ENCODE measurements at regions not wholly inside any gene's neighbourhood (a gene's known extent, or its start where the extent isn't known, plus 50 kb on each side); places are given as distances from the start of the nearest gene placed in this dataset.

GRCh38 chr7:17176371-17177032 is 122.0 kb upstream of the AHR start:
- no peak for DNase-seq (ENCODE audit: low spot score)

- no peak for DNase-seq (ENCODE audit: low spot score)
Observed at GRCh38 chr7:17178545-17178944, 119.9 kb upstream of the AHR start.

- DNase-seq (ENCODE audit: low spot score) = no peak
Observed at GRCh38 chr7:17181482-17181881, 117.0 kb upstream of the AHR start.

GRCh38 chr7:17183630-17184328 is 114.7 kb upstream of the AHR start:
- DNase-seq (ENCODE audit: low spot score) = no peak

GRCh38 chr7:17184805-17185689 is 113.4 kb upstream of the AHR start:
- DNase-seq (ENCODE audit: low spot score) = no peak

- peak; percentile 62 for DNase-seq (ENCODE audit: low spot score)
Observed at GRCh38 chr7:17185690-17186070, 112.8 kb upstream of the AHR start.

GRCh38 chr7:17186745-17187530 is 111.5 kb upstream of the AHR start:
- no peak for DNase-seq (ENCODE audit: low spot score)

- no peak for DNase-seq (ENCODE audit: low spot score)
Observed at GRCh38 chr7:17194656-17195055, 103.8 kb upstream of the AHR start.

GRCh38 chr7:17195576-17195975 is 102.9 kb upstream of the AHR start:
- no peak for DNase-seq (ENCODE audit: low spot score)

GRCh38 chr7:17205910-17206309 is 92.5 kb upstream of the AHR start:
- no peak for DNase-seq (ENCODE audit: low spot score)

GRCh38 chr7:17206349-17206905 is 92.0 kb upstream of the AHR start:
- no peak for DNase-seq (ENCODE audit: low spot score)

GRCh38 chr7:17207220-17207619 is 91.2 kb upstream of the AHR start:
- DNase-seq (ENCODE audit: low spot score) = no peak

- DNase-seq (ENCODE audit: low spot score) = no peak
Observed at GRCh38 chr7:17209101-17209500, 89.4 kb upstream of the AHR start.

GRCh38 chr7:17211307-17211836 is 87.1 kb upstream of the AHR start:
- no peak for DNase-seq (ENCODE audit: low spot score)

- DNase-seq (ENCODE audit: low spot score) = no peak
Observed at GRCh38 chr7:17212188-17212587, 86.3 kb upstream of the AHR start.

GRCh38 chr7:17227766-17228490 is 70.5 kb upstream of the AHR start:
- no peak for DNase-seq (ENCODE audit: low spot score)

- DNase-seq (ENCODE audit: low spot score) = no peak
Observed at GRCh38 chr7:17229228-17229627, 69.2 kb upstream of the AHR start.

- no peak for DNase-seq (ENCODE audit: low spot score)
Observed at GRCh38 chr7:17230099-17230807, 68.2 kb upstream of the AHR start.

- DNase-seq (ENCODE audit: low spot score) = no peak
Observed at GRCh38 chr7:17233603-17234002, 64.8 kb upstream of the AHR start.

- no peak for DNase-seq (ENCODE audit: low spot score)
Observed at GRCh38 chr7:17234030-17234397, 64.4 kb upstream of the AHR start.
